OCI-LY3 (cell line): ENCODE measurements at regions not wholly inside any gene's neighbourhood (a gene's known extent, or its start where the extent isn't known, plus 50 kb on each side); places are given as distances from the start of the nearest gene placed in this dataset.
"Not testable (repeated sequence)": the region's sequence is repeated elsewhere in the genome, so short reads cannot be mapped to it uniquely, and the experiment has no call there.

Experiments used
- H2AFZ ChIP-seq: fragments of 200-600, 300-600 bp; shearing (Covaris generic); 2 replicates; pipeline ENCODE4 v1.6.0; 2014; ENCODE audit warnings: antibody characterized with exemption, low read depth, low read length
- H3K27ac ChIP-seq: fragments of 200-600, 300-600 bp; sonication (generic); 2 replicates; pipeline ENCODE4 v1.5.1; 2014; ENCODE audit warnings: mild to moderate bottlenecking, low read length, moderate library complexity, mixed read lengths
- H3K27me3 ChIP-seq: fragments of 200-600, 300-600 bp; sonication (generic); 2 replicates; pipeline ENCODE4 v1.6.1; 2014; ENCODE audit warnings: low read depth, low read length, mixed read lengths
- H3K36me3 ChIP-seq: fragments of 200-600, 300-600 bp; sonication (generic); replicated peaks from 2 replicates; pipeline ENCODE3; 2014; ENCODE audit warnings: low read depth, low read length, mixed read lengths
- H3K4me1 ChIP-seq: fragments of 300-600, 200-600 bp; sonication (generic); 2 replicates; pipeline ENCODE4 v1.6.1; 2014; ENCODE audit warnings: low read length, mixed read lengths
- H3K4me2 ChIP-seq: fragments of 200-600, 300-600 bp; sonication (generic); 2 replicates; pipeline ENCODE4 v1.6.1; 2014; ENCODE audit warnings: low read length, mixed read lengths
- H3K4me3 ChIP-seq: fragments of 300-600, 200-600 bp; sonication (generic); 2 replicates; pipeline ENCODE4 v1.5.1; 2014; ENCODE audit warnings: antibody characterized with exemption, mild to moderate bottlenecking, low read length, moderate library complexity
- H3K79me2 ChIP-seq: fragments of 300-600, 200-600 bp; shearing (Covaris generic); 2 replicates; pipeline ENCODE4 v1.6.1; 2014; ENCODE audit warnings: mild to moderate bottlenecking, low read length, mixed read lengths
- H3K9ac ChIP-seq: fragments of 300-600, 200-600 bp; shearing (Covaris generic); 2 replicates; pipeline ENCODE4 v1.6.0; 2014; ENCODE audit warnings: mild to moderate bottlenecking, low read length, moderate library complexity
- H3K9me3 ChIP-seq: fragments of 200-600, 300-600 bp; shearing (Covaris generic); 2 replicates; pipeline ENCODE4 v1.6.1; 2014; ENCODE audit warnings: low read length, mixed read lengths; ENCODE audit not compliant: insufficient read depth
- H4K20me1 ChIP-seq: fragments of 200-600, 300-600 bp; sonication (generic); 2 replicates; pipeline ENCODE4 v1.6.1; 2016; ENCODE audit warnings: low read length, mixed read lengths; ENCODE audit not compliant: insufficient read depth
- EZH2phosphoT487 ChIP-seq: fragments of 200-600 bp; shearing (Covaris generic); IDR thresholded peaks from 2 replicates; pipeline ENCODE4 v1.6.1; 2018; ENCODE audit warnings: antibody characterized with exemption, mixed run types, low read depth
- TF ChIP-seq, protein P1 (sequence below): fragments of 200-600, 300-600 bp; sonication (generic); IDR thresholded peaks from 2 replicates; pipeline ENCODE4 v1.5.1; 2014; ENCODE audit warnings: antibody characterized with exemption, low read length, low read depth

- Histone ChIP-seq H3K4me3 (no peak overlapping the region), H3K9me3 (no peaks in the 10 kb centered on the region), H2AFZ (no peak overlapping the region), H3K36me3 (no peaks in the 10 kb centered on the region), H3K27me3 (no peaks in the 10 kb centered on the region), H3K4me1 (no peaks in the 10 kb centered on the region), H3K27ac (no peak overlapping the region), H3K4me2 (no peak overlapping the region), H3K9ac (no peak overlapping the region), H3K79me2 (no peaks in the 10 kb centered on the region), H4K20me1 (no peaks in the 10 kb centered on the region)
- TF ChIP-seq, protein P1, sequence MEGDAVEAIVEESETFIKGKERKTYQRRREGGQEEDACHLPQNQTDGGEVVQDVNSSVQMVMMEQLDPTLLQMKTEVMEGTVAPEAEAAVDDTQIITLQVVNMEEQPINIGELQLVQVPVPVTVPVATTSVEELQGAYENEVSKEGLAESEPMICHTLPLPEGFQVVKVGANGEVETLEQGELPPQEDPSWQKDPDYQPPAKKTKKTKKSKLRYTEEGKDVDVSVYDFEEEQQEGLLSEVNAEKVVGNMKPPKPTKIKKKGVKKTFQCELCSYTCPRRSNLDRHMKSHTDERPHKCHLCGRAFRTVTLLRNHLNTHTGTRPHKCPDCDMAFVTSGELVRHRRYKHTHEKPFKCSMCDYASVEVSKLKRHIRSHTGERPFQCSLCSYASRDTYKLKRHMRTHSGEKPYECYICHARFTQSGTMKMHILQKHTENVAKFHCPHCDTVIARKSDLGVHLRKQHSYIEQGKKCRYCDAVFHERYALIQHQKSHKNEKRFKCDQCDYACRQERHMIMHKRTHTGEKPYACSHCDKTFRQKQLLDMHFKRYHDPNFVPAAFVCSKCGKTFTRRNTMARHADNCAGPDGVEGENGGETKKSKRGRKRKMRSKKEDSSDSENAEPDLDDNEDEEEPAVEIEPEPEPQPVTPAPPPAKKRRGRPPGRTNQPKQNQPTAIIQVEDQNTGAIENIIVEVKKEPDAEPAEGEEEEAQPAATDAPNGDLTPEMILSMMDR: no peak
- TF ChIP-seq EZH2phosphoT487: no peak
Observed at GRCh38 chr4:28278676-28279075, 1418.0 kb downstream of the STIM2 start.

- no peak for TF ChIP-seq EZH2phosphoT487
- TF ChIP-seq, protein P1: no peak
- H3K9ac ChIP-seq: no peak overlapping the region
- no peaks in the 10 kb centered on the region for H4K20me1 ChIP-seq
- no peaks in the 10 kb centered on the region for H3K4me1 ChIP-seq
- no peak overlapping the region for H2AFZ ChIP-seq
- H3K4me2 ChIP-seq: no peak overlapping the region
- no peak overlapping the region for H3K27ac ChIP-seq
- no peak overlapping the region for H3K4me3 ChIP-seq
- no peaks in the 10 kb centered on the region for H3K79me2 ChIP-seq
- no peaks in the 10 kb centered on the region for H3K9me3 ChIP-seq
- no peaks in the 10 kb centered on the region for H3K36me3 ChIP-seq
- no peaks in the 10 kb centered on the region for H3K27me3 ChIP-seq
Observed at GRCh38 chr4:28279249-28279648, 1418.6 kb downstream of the STIM2 start.

GRCh38 chr4:28286266-28286665 is 1425.6 kb downstream of the STIM2 start:
- not testable (repeated sequence) for H3K4me3 ChIP-seq, H3K27ac ChIP-seq, H3K9me3 ChIP-seq

DNA sequence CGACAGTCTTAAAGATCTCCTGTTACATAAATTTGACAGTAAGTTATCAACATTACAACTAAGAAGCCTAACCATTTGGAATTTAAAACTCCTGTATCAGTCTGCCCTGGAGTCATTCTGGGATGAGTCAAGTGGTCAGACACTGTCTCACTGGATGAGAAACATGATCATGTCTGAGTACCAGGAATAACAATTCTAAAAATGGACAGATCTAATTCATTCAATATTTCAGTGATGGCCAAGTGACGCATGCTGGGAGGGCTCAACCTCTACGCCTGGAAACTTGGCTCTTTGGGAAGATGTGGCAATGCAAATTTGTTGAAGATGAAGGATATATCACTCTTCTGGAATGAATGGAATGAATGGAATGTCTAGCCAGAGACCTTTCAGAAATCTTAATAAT is 1427.2 kb downstream of the STIM2 start:
- Histone ChIP-seq H3K27ac (no peak overlapping the region), H3K9me3 (no peaks in the 10 kb centered on the region), H2AFZ (no peak overlapping the region), H3K36me3 (no peaks in the 10 kb centered on the region), H3K9ac (no peak overlapping the region), H3K4me1 (no peaks in the 10 kb centered on the region), H3K79me2 (no peaks in the 10 kb centered on the region), H3K4me2 (no peak overlapping the region), H4K20me1 (no peaks in the 10 kb centered on the region), H3K4me3 (no peak overlapping the region), H3K27me3 (no peaks in the 10 kb centered on the region)
- TF ChIP-seq, protein P1: no peak
- no peak for TF ChIP-seq EZH2phosphoT487

More at GRCh38 chr4:28286266-28286665, 1425.6 kb downstream of the STIM2 start:
- not testable (repeated sequence) for H3K4me1 ChIP-seq, H3K79me2 ChIP-seq, H3K9ac ChIP-seq, H4K20me1 ChIP-seq, H3K27me3 ChIP-seq, H3K4me2 ChIP-seq, H3K36me3 ChIP-seq, H2AFZ ChIP-seq

GRCh38 chr4:28296239-28296638 is 1435.6 kb downstream of the STIM2 start:
- TF ChIP-seq, protein P1: no peak
- TF ChIP-seq EZH2phosphoT487: no peak
- Histone ChIP-seq H3K9me3 (no peaks in the 10 kb centered on the region), H3K27ac (no peak overlapping the region), H2AFZ (no peak overlapping the region), H3K27me3 (no peaks in the 10 kb centered on the region), H3K4me1 (no peaks in the 10 kb centered on the region), H3K79me2 (no peaks in the 10 kb centered on the region), H3K9ac (no peak overlapping the region), H3K36me3 (no peaks in the 10 kb centered on the region), H3K4me3 (no peak overlapping the region), H3K4me2 (no peak overlapping the region), H4K20me1 (no peaks in the 10 kb centered on the region)
